NT2/D1 (cell line): ENCODE measurements at regions not wholly inside any gene's neighbourhood (a gene's known extent, or its start where the extent isn't known, plus 50 kb on each side); places are given as distances from the start of the nearest gene placed in this dataset.

Experiments used
- DNase-seq: peaks from one replicate; pipeline ENCODE4 v3.0.0-alpha.2; 2011; ENCODE audit warnings: low read depth, low spot score
- H3K27me3 ChIP-seq: 2 replicates; pipeline ENCODE4 v1.6.0; 2011; ENCODE audit warnings: mild to moderate bottlenecking; ENCODE audit not compliant: insufficient read length, insufficient read depth
- H3K36me3 ChIP-seq: 2 replicates; pipeline ENCODE4 v1.6.1; 2011; ENCODE audit warnings: mild to moderate bottlenecking, low read length, mixed read lengths; ENCODE audit not compliant: insufficient read depth, insufficient read length
- H3K4me1 ChIP-seq: 2 replicates; pipeline ENCODE4 v1.5.1; 2011; ENCODE audit not compliant: insufficient read depth, insufficient read length
- H3K4me3 ChIP-seq: 2 replicates; pipeline ENCODE4 v1.5.1; 2011; ENCODE audit warnings: low read depth; ENCODE audit not compliant: insufficient read length
- H3K9ac ChIP-seq: 2 replicates; pipeline ENCODE4 v1.6.0; 2011; ENCODE audit warnings: low read depth; ENCODE audit not compliant: insufficient read length
- H3K9me3 ChIP-seq: 2 replicates; pipeline ENCODE4 v1.5.1; 2011; ENCODE audit warnings: mild to moderate bottlenecking, low read length; ENCODE audit not compliant: insufficient read depth
- SUZ12 ChIP-seq: IDR thresholded peaks from 2 replicates; pipeline ENCODE4 v1.6.1; 2011; ENCODE audit not compliant: insufficient read length, insufficient read depth; ENCODE audit errors: extremely low read depth
- YY1 ChIP-seq: IDR thresholded peaks from 2 replicates; pipeline ENCODE4 v1.6.1; 2011; ENCODE audit not compliant: insufficient read length, insufficient read depth
- ZNF274 ChIP-seq: IDR thresholded peaks from 2 replicates; pipeline ENCODE4 v1.6.1; 2011; ENCODE audit warnings: mild to moderate bottlenecking, low read depth, low read length

- TF ChIP-seq ZNF274: no peak
- TF ChIP-seq SUZ12: no peak
- no peak for TF ChIP-seq YY1
- Histone ChIP-seq H3K9ac (no peak overlapping the region), H3K4me1 (no peaks in the 10 kb centered on the region), H3K4me3 (no peak overlapping the region), H3K9me3 (no peaks in the 10 kb centered on the region), H3K36me3 (no peaks in the 10 kb centered on the region), H3K27me3 (no peaks in the 10 kb centered on the region)
- DNase-seq: no peak
These were observed 996.7 kb upstream of the CHORDC1 start for GRCh38 chr11:91219535-91219934.

DNA sequence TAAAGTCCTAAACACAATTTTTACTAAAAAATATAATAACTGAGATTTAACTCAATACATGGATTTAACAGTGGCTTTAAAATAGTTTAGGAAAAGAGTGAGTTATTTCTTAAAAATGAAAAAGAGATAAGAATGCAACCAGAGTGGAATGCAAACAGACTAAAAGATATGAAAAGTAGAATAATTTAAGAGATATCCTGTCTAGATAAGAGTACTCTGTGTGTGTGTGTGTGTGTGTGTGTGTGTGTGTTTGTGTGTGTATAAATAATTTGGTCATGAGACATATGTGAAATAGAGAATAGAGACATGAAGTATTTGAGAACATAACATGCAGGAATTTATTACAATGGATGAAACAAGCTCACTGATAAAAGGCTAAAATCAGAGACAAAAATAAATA lies 986.9 kb upstream of the CHORDC1 start:
- TF ChIP-seq SUZ12: no peak
- TF ChIP-seq YY1: no peak
- no peak for TF ChIP-seq ZNF274
- DNase-seq: no peak
- Histone ChIP-seq H3K9ac (no peak overlapping the region), H3K36me3 (no peaks in the 10 kb centered on the region), H3K4me3 (no peak overlapping the region), H3K27me3 (no peaks in the 10 kb centered on the region), H3K4me1 (no peaks in the 10 kb centered on the region), H3K9me3 (no peaks in the 10 kb centered on the region)

DNA sequence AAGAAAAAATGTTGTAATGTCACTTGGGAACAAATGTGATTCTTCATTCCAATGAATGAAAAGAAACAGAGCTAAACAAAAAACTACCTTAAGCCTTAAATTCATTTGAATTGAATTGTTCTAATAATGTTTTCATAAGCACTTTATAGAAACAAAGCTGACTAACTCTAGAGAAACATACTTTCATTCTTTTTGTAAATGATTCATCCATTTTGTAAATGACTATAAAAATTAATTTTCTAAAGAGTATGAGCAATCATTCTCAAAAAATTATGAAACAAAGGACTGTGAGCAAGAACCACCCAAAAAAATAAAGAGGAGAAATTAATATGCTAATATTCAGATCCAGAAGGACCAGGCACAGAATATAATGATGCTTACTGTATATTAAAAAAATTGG lies 986.5 kb upstream of the CHORDC1 start:
- Histone ChIP-seq H3K36me3 (no peaks in the 10 kb centered on the region), H3K27me3 (no peaks in the 10 kb centered on the region), H3K4me1 (no peaks in the 10 kb centered on the region), H3K9me3 (no peaks in the 10 kb centered on the region), H3K9ac (no peak overlapping the region), H3K4me3 (no peak overlapping the region)
- TF ChIP-seq ZNF274: no peak
- TF ChIP-seq SUZ12: no peak
- TF ChIP-seq YY1: no peak
- no peak for DNase-seq

DNA sequence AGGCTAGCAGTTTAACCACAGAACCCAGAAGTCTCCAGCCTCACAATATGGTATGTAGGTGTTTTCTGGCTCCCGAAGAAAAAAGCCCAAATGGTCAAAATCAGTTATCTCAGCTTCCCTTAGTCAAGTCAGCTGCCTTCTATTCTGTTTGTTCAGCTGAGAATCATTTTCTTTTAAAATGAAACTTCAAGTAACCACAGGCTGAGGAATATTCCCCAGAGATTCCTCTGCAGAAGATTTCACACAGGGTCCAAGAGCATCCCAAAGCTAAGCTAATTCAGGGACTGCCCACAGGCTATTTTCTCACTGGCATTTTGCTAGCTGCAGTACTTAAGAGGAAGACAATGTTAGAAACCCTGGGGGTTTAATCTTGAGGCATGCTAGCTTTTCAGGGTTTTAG lies 977.0 kb upstream of the CHORDC1 start:
- no peaks in the 10 kb centered on the region for H3K36me3 ChIP-seq
- no peaks in the 10 kb centered on the region for H3K4me1 ChIP-seq
- TF ChIP-seq YY1 (no peak), SUZ12 (no peak), ZNF274 (no peak)
- H3K4me3 ChIP-seq: no peak overlapping the region
- H3K27me3 ChIP-seq: no peaks in the 10 kb centered on the region
- no peak for DNase-seq
- no peaks in the 10 kb centered on the region for H3K9me3 ChIP-seq
- H3K9ac ChIP-seq: no peak overlapping the region

DNA sequence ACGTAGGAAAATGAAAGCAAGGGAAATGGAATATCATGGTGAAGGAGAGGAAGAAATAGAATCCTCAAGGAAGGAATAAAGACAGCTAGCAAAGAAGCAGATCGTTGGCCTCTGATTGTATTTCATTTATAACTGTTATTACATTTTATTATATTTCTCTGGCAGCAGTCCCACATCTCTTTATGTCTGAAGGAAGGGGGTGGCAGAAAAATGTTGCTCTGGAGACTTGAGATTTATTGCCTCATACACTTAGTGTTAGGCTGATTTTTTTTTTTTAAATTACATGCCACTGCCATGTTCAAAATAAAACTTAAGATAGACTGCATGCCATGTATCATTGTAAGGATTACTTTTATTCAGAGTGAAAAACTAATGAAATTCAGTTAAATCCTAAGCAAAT lies 971.7 kb upstream of the CHORDC1 start:
- H3K4me3 ChIP-seq: no peak overlapping the region
- no peaks in the 10 kb centered on the region for H3K9me3 ChIP-seq
- no peak for TF ChIP-seq ZNF274
- TF ChIP-seq YY1: no peak
- TF ChIP-seq SUZ12: no peak
- H3K36me3 ChIP-seq: no peaks in the 10 kb centered on the region
- no peaks in the 10 kb centered on the region for H3K4me1 ChIP-seq
- H3K9ac ChIP-seq: no peak overlapping the region
- no peak for DNase-seq
- no peaks in the 10 kb centered on the region for H3K27me3 ChIP-seq

DNA sequence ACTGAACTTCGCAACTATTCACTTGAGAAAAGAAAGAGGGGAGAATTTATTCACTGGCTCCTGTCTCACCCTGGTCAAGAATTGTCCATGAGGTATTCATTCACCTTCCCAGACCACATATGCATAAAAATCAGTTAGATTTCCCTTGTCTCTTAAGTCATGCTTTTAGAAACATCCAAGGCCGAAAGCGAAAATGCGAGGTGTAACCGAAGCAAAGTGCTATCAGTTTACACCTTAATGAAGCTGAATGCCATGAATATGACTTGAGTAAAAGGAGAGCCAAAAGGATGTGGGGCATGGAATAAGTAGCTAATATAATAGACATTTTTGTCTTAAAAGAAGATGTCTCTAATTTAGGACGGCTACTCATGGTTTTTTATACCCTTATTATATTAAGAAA lies 965.6 kb upstream of the CHORDC1 start:
- H3K36me3 ChIP-seq: no peaks in the 10 kb centered on the region
- H3K4me1 ChIP-seq: no peaks in the 10 kb centered on the region
- no peak for DNase-seq
- no peak overlapping the region for H3K9ac ChIP-seq
- H3K9me3 ChIP-seq: no peaks in the 10 kb centered on the region
- H3K27me3 ChIP-seq: no peaks in the 10 kb centered on the region
- TF ChIP-seq YY1: no peak
- TF ChIP-seq ZNF274: no peak
- no peak overlapping the region for H3K4me3 ChIP-seq

DNA sequence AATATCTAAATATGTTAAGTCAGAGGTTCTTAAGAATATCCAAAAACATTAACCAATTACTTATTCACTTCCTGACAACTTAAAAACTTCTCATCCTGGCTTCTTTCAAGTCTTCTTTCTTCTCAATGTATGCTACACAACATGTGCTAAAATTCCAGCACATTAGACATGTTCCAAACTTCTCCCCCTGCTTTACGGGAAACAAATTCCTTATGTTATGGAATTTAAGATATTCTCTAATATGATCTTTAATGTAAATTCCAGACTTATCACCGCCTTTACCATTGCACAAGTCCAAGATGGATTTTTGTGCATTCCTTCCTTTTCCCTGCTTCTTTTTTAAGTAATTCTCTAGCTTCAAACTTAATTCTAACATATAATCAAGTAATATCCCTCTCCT lies 964.5 kb upstream of the CHORDC1 start:
- TF ChIP-seq ZNF274 (no peak), YY1 (no peak), SUZ12 (no peak)
- no peaks in the 10 kb centered on the region for H3K27me3 ChIP-seq
- no peak overlapping the region for H3K4me3 ChIP-seq
- H3K9ac ChIP-seq: no peak overlapping the region
- no peaks in the 10 kb centered on the region for H3K4me1 ChIP-seq
- H3K36me3 ChIP-seq: no peaks in the 10 kb centered on the region
- no peak for DNase-seq
- H3K9me3 ChIP-seq: no peaks in the 10 kb centered on the region

DNA sequence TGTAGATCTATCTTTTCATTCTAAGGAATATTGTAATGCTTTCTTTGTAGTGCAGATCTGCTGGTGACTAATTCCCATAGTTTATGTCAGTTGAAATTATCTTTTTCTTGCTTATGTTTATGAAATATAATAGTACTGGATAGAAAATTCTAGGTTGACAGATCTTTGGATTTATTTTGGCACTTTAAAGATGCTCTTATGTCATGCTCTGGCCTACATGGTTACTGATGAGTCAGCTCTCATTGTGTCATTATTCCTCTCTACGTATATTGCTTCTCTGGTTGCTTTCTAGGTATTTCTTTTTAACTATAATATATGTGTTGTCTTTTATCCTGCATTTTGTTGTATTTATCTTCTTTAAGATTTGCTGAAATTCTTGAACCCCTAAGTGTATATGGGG lies 955.5 kb upstream of the CHORDC1 start:
- H3K27me3 ChIP-seq: no peaks in the 10 kb centered on the region
- H3K4me3 ChIP-seq: no peak overlapping the region
- no peak for DNase-seq
- no peak for TF ChIP-seq YY1
- TF ChIP-seq ZNF274: no peak
- TF ChIP-seq SUZ12: no peak
- H3K4me1 ChIP-seq: no peaks in the 10 kb centered on the region
- H3K9ac ChIP-seq: no peak overlapping the region
- no peaks in the 10 kb centered on the region for H3K36me3 ChIP-seq
- no peaks in the 10 kb centered on the region for H3K9me3 ChIP-seq
